ENCODE measurements at regions not wholly inside any gene's neighbourhood (a gene's known extent, or its start where the extent isn't known, plus 50 kb on each side); places are given as distances from the start of the nearest gene placed in this dataset.

DNA sequence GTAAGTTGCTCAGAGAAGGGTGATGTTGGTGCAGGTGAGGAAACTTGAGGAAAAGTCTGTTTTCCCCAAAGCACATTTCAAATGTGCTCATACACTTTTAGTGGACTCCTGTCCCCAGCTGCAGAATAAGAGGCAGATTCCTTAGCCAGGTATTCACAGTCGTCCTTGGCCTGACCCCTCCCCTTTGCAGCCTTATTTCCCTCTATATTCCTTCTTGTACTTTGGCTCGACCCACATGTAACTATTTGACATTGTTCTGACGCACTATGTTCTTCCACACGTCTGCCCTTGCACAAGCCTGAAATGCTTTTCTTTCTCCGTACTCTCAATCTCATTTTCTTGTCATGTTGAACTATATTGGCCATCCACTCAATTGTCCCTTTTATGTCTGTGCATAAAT is 498.4 kb upstream of the USP24 start:
- H3K4me3 ChIP-seq (replicated peaks; ENCODE audit: low read depth, low read length) = no peak overlapping the region
- no peak for DNase-seq (ENCODE audit: extremely low read depth, low read depth)
- TF ChIP-seq, protein P1, sequence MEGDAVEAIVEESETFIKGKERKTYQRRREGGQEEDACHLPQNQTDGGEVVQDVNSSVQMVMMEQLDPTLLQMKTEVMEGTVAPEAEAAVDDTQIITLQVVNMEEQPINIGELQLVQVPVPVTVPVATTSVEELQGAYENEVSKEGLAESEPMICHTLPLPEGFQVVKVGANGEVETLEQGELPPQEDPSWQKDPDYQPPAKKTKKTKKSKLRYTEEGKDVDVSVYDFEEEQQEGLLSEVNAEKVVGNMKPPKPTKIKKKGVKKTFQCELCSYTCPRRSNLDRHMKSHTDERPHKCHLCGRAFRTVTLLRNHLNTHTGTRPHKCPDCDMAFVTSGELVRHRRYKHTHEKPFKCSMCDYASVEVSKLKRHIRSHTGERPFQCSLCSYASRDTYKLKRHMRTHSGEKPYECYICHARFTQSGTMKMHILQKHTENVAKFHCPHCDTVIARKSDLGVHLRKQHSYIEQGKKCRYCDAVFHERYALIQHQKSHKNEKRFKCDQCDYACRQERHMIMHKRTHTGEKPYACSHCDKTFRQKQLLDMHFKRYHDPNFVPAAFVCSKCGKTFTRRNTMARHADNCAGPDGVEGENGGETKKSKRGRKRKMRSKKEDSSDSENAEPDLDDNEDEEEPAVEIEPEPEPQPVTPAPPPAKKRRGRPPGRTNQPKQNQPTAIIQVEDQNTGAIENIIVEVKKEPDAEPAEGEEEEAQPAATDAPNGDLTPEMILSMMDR (IDR thresholded peaks at IDR 0.05; ENCODE audit: low read depth, low read length, missing control alignments) = no peak

DNA sequence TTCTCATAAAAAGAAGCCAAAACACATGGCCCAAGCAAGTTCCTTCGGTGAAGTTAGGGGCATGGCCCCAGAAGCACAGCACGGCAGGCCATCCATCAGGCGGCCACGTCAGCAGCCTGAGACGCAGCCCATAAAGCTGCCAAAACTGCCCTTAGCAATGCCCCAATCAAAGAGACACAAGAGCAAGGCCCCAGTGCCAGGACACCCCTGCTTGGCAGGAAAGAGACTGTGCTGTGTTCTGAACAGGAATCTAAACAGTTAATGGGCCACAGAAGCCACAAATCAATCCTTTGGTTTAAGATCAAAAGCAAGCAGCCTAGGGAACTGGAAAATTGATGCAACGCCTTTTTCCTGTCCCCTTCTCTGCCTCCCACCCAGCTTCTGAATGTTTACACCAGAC is 497.0 kb upstream of the USP24 start:
- no peak overlapping the region for H3K4me3 ChIP-seq (replicated peaks; ENCODE audit: low read depth, low read length)
- no peak for DNase-seq (ENCODE audit: extremely low read depth, low read depth)
- TF ChIP-seq, protein P1 (IDR thresholded peaks at IDR 0.05; ENCODE audit: low read depth, low read length, missing control alignments) = no peak

DNA sequence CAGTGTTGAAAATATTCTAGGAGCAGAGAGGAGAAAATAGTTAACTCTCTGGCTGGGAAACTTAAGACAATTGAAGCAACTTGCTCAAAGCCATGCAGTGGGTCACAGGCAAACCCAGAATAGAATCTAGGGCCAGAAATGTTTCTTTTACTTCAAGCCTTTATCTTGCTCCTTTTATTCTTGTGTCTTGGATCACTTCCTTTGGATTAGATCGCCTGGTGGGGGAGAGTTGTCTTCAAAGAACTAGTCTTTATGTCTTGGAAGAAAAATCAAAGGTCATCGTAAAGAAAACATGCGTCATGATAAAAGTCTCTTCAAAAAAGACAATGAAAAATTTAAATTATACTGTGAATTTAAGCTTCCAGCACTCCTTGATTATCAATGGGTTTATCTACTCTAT is 493.6 kb upstream of the USP24 start:
- TF ChIP-seq, protein P1 (IDR thresholded peaks at IDR 0.05; ENCODE audit: low read depth, low read length, missing control alignments) = no peak
- H3K4me3 ChIP-seq (replicated peaks; ENCODE audit: low read depth, low read length) = no peak overlapping the region
- no peak for DNase-seq (ENCODE audit: extremely low read depth, low read depth)

DNA sequence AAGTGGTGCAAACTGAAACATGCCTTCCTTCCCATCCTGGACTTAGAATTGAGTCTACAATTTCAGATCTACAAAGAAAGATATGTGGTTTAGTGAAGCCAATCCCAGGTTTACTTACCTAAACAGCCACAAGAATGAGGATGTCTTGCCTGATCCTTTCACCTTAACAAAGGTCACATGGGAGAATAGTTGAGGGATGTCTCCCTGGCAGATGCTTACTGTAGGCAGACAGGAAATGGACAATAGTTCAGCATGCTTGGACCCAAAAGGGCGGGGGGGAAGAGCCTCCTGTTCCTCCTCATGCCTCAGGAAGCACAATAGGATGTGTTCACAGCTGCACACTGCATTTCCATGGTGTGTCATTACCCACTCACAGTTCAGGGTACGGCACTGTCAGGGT is 492.7 kb upstream of the USP24 start:
- H3K4me3 ChIP-seq (replicated peaks; ENCODE audit: low read depth, low read length) = no peak overlapping the region
- TF ChIP-seq, protein P1 (IDR thresholded peaks at IDR 0.05; ENCODE audit: low read depth, low read length, missing control alignments) = no peak
- no peak for DNase-seq (ENCODE audit: extremely low read depth, low read depth)

DNA sequence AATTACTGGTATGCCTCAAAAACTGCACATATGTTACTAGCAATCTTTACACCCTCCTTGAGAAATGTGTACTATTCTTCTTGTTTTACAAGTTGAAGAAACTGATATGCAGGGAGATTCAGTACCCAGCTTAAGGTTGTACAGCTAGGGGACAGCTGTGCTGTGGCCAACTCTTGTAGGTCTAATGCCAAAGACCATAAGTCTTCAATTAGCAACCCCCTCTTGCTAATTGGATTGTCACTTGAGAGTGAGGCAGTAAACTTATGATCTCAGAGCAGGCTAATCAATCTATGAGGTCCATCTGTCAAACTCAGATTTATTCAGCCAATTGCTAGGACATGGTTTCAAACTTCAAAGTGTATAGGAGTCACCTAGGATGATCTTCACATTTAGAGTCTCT is 492.0 kb upstream of the USP24 start:
- DNase-seq (ENCODE audit: extremely low read depth, low read depth) = no peak
- H3K4me3 ChIP-seq (replicated peaks; ENCODE audit: low read depth, low read length) = no peak overlapping the region
- TF ChIP-seq, protein P1 (IDR thresholded peaks at IDR 0.05; ENCODE audit: low read depth, low read length, missing control alignments) = no peak

DNA sequence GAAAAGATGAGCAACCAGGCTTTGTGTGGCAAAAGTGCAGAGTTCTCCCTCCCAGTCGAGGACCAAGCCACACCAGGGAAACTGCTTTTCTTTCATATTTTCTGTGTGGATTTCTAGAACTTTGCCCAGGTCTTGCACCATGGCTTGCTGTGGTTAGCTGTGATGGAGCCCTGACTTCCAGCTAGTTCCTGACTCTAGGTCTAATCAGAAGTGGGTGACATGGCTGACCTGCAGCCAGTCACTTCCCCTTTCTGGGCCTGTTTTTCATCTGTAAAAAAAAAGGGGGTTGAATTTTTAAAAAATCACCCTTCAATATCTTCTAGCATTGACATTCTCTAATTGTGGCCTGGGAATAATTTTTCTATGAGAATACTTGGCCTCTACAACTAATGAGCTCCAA is 491.2 kb upstream of the USP24 start:
- DNase-seq (ENCODE audit: extremely low read depth, low read depth) = no peak
- TF ChIP-seq, protein P1 (IDR thresholded peaks at IDR 0.05; ENCODE audit: low read depth, low read length, missing control alignments) = no peak
- no peak overlapping the region for H3K4me3 ChIP-seq (replicated peaks; ENCODE audit: low read depth, low read length)

DNA sequence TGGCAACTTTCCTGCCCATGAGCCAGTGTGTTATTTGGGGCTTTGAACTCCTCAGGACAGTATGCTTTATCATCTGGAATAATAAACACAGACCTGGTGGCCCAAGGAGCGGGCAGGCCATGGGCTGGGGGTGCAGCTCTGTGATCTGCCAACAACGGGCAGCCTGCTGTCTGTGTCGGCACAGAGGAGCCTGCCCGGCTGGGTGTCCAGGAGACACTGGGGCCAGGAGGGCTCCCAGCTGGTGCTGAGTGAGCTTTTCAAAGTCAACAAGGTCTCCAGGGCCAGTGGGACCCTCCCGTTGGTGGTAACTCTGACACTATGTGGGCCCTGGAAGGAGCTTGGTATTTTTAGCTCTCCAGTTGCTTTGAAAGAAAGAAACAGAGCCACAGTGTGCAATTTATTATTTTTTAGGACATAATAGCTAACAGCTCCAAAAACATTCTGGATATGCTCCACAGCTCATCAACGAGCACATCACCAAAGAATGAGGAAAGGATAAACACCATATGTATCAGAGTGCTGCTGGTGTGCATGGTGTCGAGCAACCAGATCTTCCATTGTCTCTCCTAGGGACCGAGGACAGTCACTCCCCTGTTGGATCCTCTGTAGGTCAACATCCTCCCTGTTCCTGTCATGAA is 488.7 kb upstream of the USP24 start:
- TF ChIP-seq, protein P1 (IDR thresholded peaks at IDR 0.05; ENCODE audit: low read depth, low read length, missing control alignments) = no peak
- no peak for DNase-seq (ENCODE audit: extremely low read depth, low read depth)
- H3K4me3 ChIP-seq (replicated peaks; ENCODE audit: low read depth, low read length) = no peak overlapping the region

Data from HFF-Myc (cell line).